Endodermal cell (in vitro differentiated cells): ENCODE measurements at regions not wholly inside any gene's neighbourhood (a gene's known extent, or its start where the extent isn't known, plus 50 kb on each side); places are given as distances from the start of the nearest gene placed in this dataset.
"Not testable (repeated sequence)": the region's sequence is repeated elsewhere in the genome, so short reads cannot be mapped to it uniquely, and the experiment has no call there.

Experiments
- DNase-seq: peaks from one replicate; pipeline ENCODE4 v3.0.0-alpha.2; 2017
- H3K27ac ChIP-seq: 2 replicates; pipeline ENCODE4 v1.5.1; 2013; ENCODE audit warnings: mild to moderate bottlenecking, low read depth, low read length, moderate library complexity
- H3K27me3 ChIP-seq: 2 replicates; pipeline ENCODE4 v1.6.1; 2013; ENCODE audit warnings: mild to moderate bottlenecking, low read length, moderate library complexity; ENCODE audit not compliant: insufficient read depth, control insufficient read depth, poor library complexity, severe bottlenecking
- H3K36me3 ChIP-seq: 2 replicates; pipeline ENCODE4 v1.7.0; 2013; ENCODE audit warnings: mild to moderate bottlenecking, low read length, moderate library complexity; ENCODE audit not compliant: control insufficient read depth, insufficient read depth
- H3K4me1 ChIP-seq: one replicate; pipeline ENCODE4 v1.7.0; 2013; ENCODE audit warnings: low read length; ENCODE audit not compliant: control insufficient read depth, insufficient read depth
- H3K4me3 ChIP-seq: 2 replicates; pipeline ENCODE4 v1.5.1; 2013; ENCODE audit warnings: mild to moderate bottlenecking, low read length, moderate library complexity
- H3K9ac ChIP-seq: 2 replicates; pipeline ENCODE4 v1.6.1; 2013; ENCODE audit warnings: mild to moderate bottlenecking, low read length, moderate library complexity; ENCODE audit not compliant: poor library complexity, severe bottlenecking; ENCODE audit errors: extremely low read depth
- H3K9me3 ChIP-seq: 2 replicates; pipeline ENCODE4 v1.6.1; 2013; ENCODE audit warnings: mild to moderate bottlenecking, low read length, moderate library complexity; ENCODE audit not compliant: control insufficient read depth
- H3K27ac Mint-ChIP-seq: 2 replicates; pipeline ENCODE4 v1.8.0; 2020; ENCODE audit warnings: mixed read lengths
- H3K27me3 Mint-ChIP-seq: 2 replicates; pipeline ENCODE4 v1.8.0; 2021; ENCODE audit warnings: mild to moderate bottlenecking, mixed read lengths; ENCODE audit not compliant: insufficient read depth
- H3K36me3 Mint-ChIP-seq: 2 replicates; pipeline ENCODE4 v1.8.0; 2020; ENCODE audit warnings: low read depth, mixed read lengths
- H3K4me1 Mint-ChIP-seq: 2 replicates; pipeline ENCODE4 v1.8.0; 2020; ENCODE audit warnings: mixed read lengths
- H3K4me3 Mint-ChIP-seq: 2 replicates; pipeline ENCODE4 v1.8.0; 2020; ENCODE audit warnings: mild to moderate bottlenecking, moderate library complexity, mixed read lengths
- H3K9me3 Mint-ChIP-seq: 2 replicates; pipeline ENCODE4 v1.8.0; 2020; ENCODE audit warnings: mild to moderate bottlenecking, mixed read lengths
- WGBS, 2 experiments: methylation state at CpG; one replicate each; pipeline versions ENCODE4 v1.1.5 to v1.1.7; 2013; ENCODE audit warnings: missing lambda C conversion rate in 2 of 2, mixed read lengths in 1 of 2; ENCODE audit not compliant: insufficient coverage in 1 of 2, insufficient read length in 1 of 2; 5-methylcytosine and 5-hydroxymethylcytosine counted together
- TF ChIP-seq, protein P1 (sequence below): fragments of 200-600 bp; sonication (generic); conservative IDR thresholded peaks from 2 replicates; pipeline ENCODE4 v1.5.0; 2021; ENCODE audit warnings: antibody characterized with exemption, mild to moderate bottlenecking

DNA sequence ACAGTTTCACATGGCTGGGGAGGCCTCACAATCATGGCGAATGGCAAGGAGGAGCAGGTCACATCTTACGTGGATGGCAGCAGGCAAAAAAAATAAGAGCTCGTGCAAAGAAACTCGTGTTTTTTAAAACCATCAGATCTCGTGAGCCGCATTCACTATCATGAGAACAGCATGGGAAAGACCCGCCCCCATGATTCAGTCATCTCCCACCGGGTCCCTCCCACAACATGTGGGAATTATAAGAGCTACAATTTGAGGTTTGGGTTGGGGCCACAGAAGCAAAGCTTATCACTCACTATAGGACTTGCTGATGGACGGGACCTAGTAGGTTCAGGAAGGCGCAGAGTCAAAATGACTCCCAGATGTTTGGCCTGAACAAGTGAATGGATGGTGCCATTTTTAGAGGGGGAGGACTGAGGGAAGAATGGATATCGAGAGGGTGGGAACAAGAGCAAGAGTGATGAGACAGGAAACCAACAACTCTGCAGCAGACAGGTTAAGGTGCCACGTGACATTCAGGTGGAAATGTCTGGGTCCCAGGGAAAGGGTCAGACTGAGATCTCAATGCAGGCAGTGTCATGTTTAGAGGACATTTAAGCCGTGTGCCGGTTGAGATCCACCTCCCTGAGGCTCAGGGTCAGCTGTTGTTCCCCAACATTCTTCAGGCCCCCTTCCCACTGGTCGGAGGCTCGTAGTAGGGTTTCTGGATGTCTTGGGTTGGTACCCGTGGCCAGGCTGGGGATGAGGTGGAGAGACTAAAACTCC lies 85.7 kb downstream of the MYCN start:
- Histone ChIP-seq H3K9me3 (no peaks in the 10 kb centered on the region), H3K4me3 (no peak overlapping the region), H3K9ac (no peak overlapping the region), H3K4me1 (peaks cover 2% of the 10 kb centered on the region), H3K27me3 (no peaks in the 10 kb centered on the region), H3K27ac (no peak overlapping the region), H3K36me3 (no peaks in the 10 kb centered on the region)
- Mint-ChIP-seq H3K9me3 (no peaks in the 10 kb centered on the region), H3K4me1 (peaks cover 34% of the 10 kb centered on the region), H3K27me3 (no peaks in the 10 kb centered on the region), H3K36me3 (no peaks in the 10 kb centered on the region), H3K4me3 (no peak overlapping the region), H3K27ac (no peak overlapping the region)
- TF ChIP-seq, protein P1, sequence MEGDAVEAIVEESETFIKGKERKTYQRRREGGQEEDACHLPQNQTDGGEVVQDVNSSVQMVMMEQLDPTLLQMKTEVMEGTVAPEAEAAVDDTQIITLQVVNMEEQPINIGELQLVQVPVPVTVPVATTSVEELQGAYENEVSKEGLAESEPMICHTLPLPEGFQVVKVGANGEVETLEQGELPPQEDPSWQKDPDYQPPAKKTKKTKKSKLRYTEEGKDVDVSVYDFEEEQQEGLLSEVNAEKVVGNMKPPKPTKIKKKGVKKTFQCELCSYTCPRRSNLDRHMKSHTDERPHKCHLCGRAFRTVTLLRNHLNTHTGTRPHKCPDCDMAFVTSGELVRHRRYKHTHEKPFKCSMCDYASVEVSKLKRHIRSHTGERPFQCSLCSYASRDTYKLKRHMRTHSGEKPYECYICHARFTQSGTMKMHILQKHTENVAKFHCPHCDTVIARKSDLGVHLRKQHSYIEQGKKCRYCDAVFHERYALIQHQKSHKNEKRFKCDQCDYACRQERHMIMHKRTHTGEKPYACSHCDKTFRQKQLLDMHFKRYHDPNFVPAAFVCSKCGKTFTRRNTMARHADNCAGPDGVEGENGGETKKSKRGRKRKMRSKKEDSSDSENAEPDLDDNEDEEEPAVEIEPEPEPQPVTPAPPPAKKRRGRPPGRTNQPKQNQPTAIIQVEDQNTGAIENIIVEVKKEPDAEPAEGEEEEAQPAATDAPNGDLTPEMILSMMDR, result no peak
- WGBS, 2 experiments, result 89 to 92% methylated on average over 13 to 17 of the region's 17 CpGs
- DNase-seq, result no peak

DNA sequence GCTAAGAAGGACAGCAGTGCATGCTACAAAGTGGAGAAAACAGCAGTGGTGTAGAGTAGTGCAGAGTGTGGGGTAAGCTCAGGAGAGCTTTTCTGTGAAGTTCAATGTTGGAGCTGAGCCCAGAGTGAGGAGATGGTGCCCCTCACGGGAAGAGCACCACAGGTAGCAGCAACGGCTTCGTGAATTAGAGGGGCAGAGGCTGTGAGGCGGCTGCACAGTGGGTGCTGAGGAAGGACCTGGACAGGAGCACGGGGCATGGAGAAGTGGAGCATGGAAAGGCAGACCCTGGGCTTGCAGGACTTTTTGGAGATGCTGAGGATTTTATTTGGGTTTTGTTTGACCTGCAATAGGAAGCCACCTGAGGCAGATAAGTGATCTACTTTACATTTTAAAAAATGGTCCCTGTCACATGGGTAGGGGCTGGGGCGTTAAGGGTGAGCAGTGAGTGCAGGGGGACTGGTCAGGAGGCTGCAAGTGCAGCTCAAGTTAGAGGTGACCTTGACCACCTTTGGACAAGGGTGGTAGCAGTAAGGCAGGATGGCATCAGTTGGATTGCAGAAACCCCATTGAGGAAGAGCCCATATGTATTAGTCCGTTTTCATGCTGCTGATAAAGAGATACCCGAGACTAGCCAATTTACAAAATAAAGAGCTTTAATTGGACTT lies 85.0 kb downstream of the MYCN start:
- H3K36me3 ChIP-seq, result no peaks in the 10 kb centered on the region
- WGBS, 2 experiments, result 82 to 85% methylated on average over 6 to 8 of the region's 8 CpGs
- no peak for DNase-seq
- no peaks in the 10 kb centered on the region for H3K4me1 ChIP-seq
- TF ChIP-seq, protein P1, result no peak
- Mint-ChIP-seq H3K4me1 (peaks cover 33% of the 10 kb centered on the region), H3K27ac (no peak overlapping the region), H3K4me3 (no peak overlapping the region), H3K27me3 (no peaks in the 10 kb centered on the region), H3K36me3 (no peaks in the 10 kb centered on the region), H3K9me3 (no peaks in the 10 kb centered on the region)
- no peaks in the 10 kb centered on the region for H3K27me3 ChIP-seq
- no peaks in the 10 kb centered on the region for H3K9me3 ChIP-seq
- no peak overlapping the region for H3K4me3 ChIP-seq
- H3K9ac ChIP-seq, result no peak overlapping the region
- no peak overlapping the region for H3K27ac ChIP-seq

DNA sequence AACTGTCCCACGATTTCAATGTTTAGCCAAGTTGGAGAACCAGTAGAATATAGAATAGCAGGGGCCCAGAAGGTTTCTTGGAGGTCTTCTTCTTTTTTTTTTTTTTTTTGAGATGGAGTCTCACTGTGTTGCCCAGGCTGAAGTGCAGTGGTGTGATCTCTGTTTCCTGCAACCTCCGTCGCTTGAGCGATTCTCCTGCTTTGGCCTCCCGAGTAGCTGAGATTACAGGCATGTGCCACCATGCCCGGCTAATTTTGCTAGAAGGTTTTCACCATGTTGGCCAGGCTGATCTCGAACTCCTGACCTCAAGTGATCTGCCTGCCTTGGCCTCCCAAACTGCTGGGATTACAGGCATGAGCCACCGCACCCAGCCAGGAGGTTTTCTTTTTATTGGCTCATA lies 84.3 kb downstream of the MYCN start:
- 86 to 88% methylated on average over 7 to 8 of the region's 8 CpGs for WGBS, 2 experiments
- H3K27me3 Mint-ChIP-seq, result not testable (repeated sequence)
- H3K4me1 Mint-ChIP-seq, result peaks cover 37% of the 10 kb centered on the region

More for the DNA sequence above, 84.3 kb downstream of the MYCN start:
- not testable (repeated sequence) for H3K36me3 ChIP-seq, H3K9ac ChIP-seq, H3K27ac Mint-ChIP-seq, H3K4me3 ChIP-seq, H3K9me3 ChIP-seq, DNase-seq, H3K4me1 ChIP-seq, H3K4me3 Mint-ChIP-seq, H3K36me3 Mint-ChIP-seq, H3K27me3 ChIP-seq, H3K27ac ChIP-seq, H3K9me3 Mint-ChIP-seq
